Inflammatory macrophage treated with lipopolysaccharide for 4 hours (primary cell): ENCODE measurements at regions not wholly inside any gene's neighbourhood (a gene's known extent, or its start where the extent isn't known, plus 50 kb on each side); places are given as distances from the start of the nearest gene placed in this dataset.
A peak's percentile ranks its signal among the peaks of the same experiment; 100 is the strongest.

Experiments used
- DNase-seq: peaks from one replicate; pipeline ENCODE4 v3.0.0-alpha.2; 2020

DNA sequence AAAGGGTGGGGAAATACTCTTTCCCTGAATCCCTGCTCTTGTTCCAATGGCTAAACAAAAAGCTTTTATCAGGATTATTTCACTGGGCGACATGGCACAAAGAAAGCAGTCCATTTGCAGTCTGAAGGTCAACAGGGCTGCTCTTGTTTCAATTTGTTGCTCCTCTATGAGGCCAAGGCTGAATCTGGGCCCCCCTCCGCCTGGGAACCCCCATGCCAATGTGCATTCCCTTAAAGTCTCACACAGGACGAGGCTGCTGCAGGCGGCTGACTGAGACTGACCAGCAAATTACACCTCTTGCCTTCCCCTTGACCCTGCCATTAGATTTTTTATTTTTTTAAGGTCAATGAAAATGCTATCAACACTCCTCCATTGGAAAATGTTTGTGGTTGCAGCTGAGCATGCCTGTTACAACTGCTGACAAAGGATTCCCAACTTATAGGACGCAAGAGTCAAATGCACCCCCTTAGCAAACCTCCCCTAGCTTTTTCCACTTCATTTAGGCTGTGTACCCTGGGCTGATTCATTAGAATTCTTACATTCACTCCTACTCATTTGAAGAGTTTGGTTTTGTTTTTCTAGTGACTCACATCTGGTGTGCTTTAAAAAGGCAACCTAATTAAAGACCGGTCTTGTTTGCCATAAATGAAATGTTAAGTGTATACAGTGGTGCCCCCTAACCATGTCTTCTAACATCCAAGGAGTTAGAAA lies 60.8 kb upstream of the ARHGEF3 start:
- DNase-seq: peak; percentile 49

DNA sequence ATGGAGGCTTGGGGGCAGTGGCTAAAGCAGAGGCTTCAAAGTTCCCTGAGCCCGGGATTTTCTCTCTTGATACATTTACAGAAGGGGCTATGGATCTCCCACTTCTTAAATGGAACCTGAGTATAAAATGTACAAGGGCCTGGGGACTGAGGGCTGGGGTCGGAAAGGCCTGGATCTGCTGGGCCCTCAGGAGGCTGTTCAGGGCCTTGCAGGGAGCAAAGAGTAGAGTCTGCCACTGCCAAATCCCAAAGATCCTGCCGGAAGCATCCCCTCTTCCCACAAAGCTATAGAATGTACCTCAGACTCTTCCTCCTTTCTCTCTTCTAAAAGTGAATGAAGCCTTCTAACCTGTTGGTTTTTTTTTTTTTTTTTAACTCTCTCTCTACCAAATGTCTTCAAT lies 59.8 kb upstream of the ARHGEF3 start:
- no peak for DNase-seq

DNA sequence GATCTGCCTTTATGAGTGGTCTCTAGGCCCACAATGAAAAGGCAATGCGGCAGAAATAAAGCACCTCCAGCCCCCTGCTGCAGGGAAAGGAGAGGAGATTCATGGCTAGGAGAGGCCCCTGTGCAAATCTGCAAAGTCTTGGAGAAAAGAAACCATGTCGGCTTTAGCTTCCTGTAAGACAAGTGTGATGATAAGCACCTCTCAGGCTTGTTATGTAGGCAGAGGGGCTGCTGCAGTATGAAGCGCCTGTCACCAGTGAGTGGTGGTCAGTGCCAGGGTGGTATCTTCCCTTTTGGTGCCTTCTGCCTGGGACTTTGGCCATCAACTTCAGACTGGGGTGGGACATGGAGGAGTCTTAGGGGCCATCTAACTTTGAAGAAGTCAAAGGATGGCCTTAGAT lies 59.2 kb upstream of the ARHGEF3 start:
- DNase-seq: no peak

DNA sequence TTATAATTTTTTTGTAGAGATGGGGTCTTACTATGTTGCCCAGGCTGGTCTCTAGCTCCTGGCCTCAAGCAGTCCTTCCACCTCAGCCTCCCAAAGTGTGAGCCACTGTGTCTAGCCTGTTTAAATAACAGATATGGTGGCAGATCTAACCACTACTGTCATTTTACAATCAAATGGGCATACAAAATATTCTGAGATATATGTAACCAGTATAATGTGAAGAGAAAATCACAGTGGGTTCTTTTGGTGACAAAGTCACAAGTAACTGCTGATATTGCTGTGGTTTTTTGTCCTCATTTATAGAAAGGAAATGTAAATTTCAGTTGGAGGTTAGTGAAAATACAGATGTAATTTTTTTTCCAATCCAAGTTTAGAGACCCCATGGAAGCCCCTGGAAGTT lies 58.6 kb upstream of the ARHGEF3 start:
- no peak for DNase-seq

DNA sequence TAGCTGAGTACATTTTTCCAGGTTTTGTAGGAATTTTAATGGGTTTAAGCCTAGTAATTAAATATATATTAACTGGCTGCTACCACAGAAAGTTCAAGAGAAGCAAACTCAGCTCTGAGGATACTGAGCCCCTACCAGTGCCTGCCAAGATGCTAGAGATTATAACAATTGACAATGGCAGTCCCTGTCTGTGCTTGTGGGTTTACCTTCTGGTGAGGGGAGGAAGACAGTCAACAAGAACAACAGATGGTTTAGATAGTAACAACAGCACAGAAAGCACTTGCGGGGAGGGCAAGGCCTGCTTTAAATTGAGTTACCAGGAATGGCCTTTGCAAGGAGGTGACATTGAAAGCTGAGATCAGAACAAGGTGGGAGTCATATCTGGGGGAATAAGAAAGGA lies 56.6 kb upstream of the ARHGEF3 start:
- no peak for DNase-seq

DNA sequence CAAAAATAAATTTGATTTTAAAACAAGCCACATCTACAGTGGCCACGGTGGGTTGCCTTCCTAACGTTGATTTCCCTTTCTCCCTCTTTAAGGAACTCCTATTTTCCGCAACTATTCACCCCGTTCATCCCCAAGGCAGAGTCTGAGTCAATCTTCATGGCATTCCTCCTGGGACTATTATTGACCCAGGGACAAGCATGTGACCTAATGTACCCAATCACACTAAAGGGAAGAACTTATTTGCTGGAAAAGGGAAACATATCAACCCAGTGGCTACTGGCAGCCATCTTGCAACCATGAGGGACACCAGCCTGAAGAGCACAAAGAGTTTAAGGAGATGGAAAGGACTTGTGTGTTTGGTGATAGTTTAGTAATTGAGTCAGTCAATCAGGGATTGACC lies 55.4 kb upstream of the ARHGEF3 start:
- no peak for DNase-seq

DNA sequence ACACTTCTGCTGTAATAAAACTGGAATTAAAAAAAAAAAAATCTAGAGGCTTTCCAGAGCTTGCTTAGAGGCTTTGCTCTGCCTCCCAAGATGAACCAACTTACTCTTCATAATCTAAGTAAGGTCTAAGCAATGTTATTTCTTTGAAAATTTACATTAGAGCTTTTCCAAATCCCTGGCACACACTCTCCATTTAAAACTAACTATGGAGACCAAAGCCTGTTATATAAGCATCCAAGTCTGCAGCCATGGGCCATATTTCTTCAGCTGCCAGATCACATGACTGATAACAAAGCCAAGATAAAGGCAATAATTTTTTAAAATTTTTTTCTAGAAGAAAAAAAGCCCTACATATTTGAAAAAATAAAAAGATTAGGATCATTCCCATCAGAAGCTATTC lies 55.0 kb upstream of the ARHGEF3 start:
- DNase-seq: no peak

DNA sequence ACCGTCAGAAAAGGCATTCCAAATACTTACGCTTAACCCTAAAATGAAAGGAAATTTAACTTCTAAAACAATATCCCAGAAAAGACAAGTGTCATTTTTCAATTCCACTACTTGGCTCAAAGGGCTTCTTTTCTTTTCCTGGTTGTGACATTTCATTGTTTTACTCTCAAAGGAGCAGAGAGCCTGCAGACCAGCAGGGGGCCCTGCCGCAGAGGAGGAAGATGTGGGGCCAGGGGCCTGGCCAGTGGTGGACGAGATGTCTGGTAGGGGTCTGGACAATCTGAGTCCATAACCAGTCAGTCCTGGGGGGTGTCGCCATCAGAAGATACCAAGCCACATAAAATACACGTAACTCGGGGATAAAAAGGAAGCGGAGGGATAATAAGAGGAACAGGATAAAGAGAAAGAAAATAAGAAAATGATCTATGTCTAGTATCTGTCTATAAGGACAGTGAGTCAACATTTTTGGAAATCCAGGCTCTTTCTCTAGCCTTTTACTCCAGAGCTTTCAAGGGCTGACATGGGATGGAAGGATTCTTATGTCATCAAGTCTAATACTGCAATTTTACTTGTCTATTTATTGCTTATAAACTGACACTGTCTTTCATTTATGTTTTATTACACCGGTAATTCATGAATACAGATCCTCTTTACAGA lies 54.2 kb upstream of the ARHGEF3 start:
- DNase-seq: peak; percentile 58

DNA sequence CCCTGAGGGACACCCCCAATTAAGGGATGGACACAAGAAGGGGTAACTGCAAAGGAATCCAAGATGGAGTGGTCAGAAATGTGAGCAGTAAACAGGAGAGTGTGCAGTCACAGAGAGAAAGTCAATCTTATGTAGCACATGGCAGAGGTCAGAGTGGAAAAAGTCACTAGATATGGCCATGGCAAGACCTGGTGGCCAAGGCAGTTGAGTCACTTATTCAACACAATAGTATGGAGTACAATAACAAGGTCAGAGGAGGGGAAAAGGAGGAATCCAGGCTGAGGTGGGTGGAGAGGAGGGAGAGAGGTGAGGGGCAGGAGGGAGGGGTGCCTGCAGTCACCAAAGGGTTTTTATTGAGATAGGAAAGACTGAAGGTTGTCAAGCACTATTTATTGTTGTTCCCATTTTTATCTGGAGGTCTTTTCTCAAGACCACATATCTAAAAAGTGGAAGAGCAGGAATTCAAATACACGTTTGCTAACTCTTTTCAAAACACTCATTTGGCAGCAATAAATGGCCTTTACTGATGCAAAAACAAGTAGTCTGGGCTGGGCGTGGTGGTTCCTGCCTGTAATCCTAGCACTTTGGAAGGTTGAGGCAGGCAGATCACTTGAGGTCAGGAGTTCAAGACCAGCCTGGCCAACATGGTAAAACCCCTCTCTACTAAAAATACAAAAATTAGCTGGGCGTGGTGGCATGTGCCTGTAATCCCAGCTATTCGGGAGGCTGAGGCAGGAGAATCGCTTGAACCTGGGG lies 53.3 kb upstream of the ARHGEF3 start:
- no peak for DNase-seq

DNA sequence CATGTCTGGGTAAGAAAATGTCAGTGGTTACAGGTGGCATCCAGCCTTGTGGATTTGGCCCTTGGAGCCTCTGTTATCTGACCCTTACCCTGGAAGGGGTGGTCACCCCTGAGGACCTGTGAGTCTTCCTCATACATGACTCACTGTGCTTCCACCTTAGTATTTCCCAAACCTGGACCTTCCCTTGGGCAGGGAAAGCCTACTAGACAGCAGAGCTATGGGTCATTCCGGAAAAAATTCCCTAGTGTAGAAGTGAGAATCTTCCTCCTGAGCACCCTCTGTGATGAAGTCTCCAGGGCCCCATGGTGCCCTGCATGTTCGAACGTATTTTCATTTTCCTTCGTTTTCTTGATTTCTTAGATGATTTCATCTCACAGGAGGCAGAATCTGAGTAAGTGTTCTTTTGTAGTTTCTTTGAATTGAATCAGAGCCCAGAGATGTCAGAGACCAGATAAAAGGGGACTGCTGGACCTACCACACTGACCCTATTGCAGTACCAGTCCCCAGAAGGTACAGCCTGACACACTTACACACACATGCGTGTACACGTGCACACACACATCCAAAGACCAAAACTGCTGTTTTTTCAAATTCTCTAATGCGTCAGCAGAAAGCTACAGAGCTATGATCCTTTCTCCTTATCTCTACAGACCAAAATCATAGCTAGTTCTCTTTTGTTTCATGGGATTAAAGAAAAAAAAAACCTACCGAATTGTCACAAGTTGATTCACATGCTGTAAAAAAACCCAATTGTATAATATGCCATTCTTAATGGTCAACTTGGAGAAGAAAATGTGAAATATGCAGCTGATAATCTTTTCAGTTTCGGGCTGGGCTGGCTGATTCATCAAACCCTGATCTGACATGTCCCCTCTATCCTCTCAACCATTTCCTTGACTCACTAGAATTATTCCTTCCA lies 50.5 kb upstream of the ARHGEF3 start:
- no peak for DNase-seq
